Mesenchymal stem cell (in vitro differentiated cells and primary cell): ENCODE measurements at regions not wholly inside any gene's neighbourhood (a gene's known extent, or its start where the extent isn't known, plus 50 kb on each side); places are given as distances from the start of the nearest gene placed in this dataset.

Source experiments
- DNase-seq: peaks from one replicate; pipeline ENCODE4 v3.0.0-alpha.2; 2013
- H2AFZ ChIP-seq: one replicate; pipeline ENCODE4 v1.6.1; 2013; ENCODE audit warnings: low read depth, mild to moderate bottlenecking, control low read depth, inconsistent platforms, low read length, moderate library complexity
- H2AK5ac ChIP-seq: 2 replicates; pipeline ENCODE4 v1.6.1; 2013; ENCODE audit warnings: low read length, moderate library complexity, mild to moderate bottlenecking, inconsistent platforms; ENCODE audit not compliant: severe bottlenecking
- H2BK120ac ChIP-seq: one replicate; pipeline ENCODE4 v1.6.1; 2013; ENCODE audit warnings: low read depth, mild to moderate bottlenecking, inconsistent platforms, low read length, moderate library complexity
- H2BK12ac ChIP-seq, 2 experiments: one replicate each; pipeline ENCODE4 v1.6.1; 2013; ENCODE audit warnings: inconsistent platforms in 2 of 2, low read length in 2 of 2, mild to moderate bottlenecking in 2 of 2, moderate library complexity in 2 of 2, control low read depth in 1 of 2
- H2BK15ac ChIP-seq: one replicate; pipeline ENCODE4 v1.6.1; 2013; ENCODE audit warnings: mild to moderate bottlenecking, low read depth, inconsistent platforms; ENCODE audit not compliant: poor library complexity, severe bottlenecking
- H2BK5ac ChIP-seq: 2 replicates; pipeline ENCODE4 v1.6.1; 2013; ENCODE audit warnings: low read depth, mild to moderate bottlenecking, low read length, control low read depth, inconsistent platforms; ENCODE audit not compliant: poor library complexity, severe bottlenecking
- H3K14ac ChIP-seq, 2 experiments: one replicate each; pipeline ENCODE4 v1.6.1; 2013; ENCODE audit warnings: inconsistent platforms in 2 of 2, low read length in 2 of 2, control low read depth in 1 of 2, mild to moderate bottlenecking in 1 of 2, moderate library complexity in 1 of 2
- H3K18ac ChIP-seq, 2 experiments: one replicate each; pipeline ENCODE4 v1.6.1; 2013; ENCODE audit warnings: inconsistent platforms in 2 of 2, low read length in 2 of 2, control low read depth in 1 of 2, low read depth in 1 of 2, mild to moderate bottlenecking in 1 of 2
- H3K23ac ChIP-seq, 2 experiments: one replicate each; pipeline ENCODE4 v1.6.1; 2013; ENCODE audit warnings: inconsistent platforms in 2 of 2, low read length in 2 of 2, mild to moderate bottlenecking in 2 of 2, moderate library complexity in 2 of 2, control low read depth in 1 of 2
- H3K27ac ChIP-seq: 2 replicates; pipeline ENCODE4 v1.5.1; 2013; ENCODE audit warnings: mild to moderate bottlenecking, moderate library complexity, low read length, control low read depth, inconsistent platforms; ENCODE audit not compliant: poor library complexity, severe bottlenecking
- H3K27me3 ChIP-seq, 2 experiments: 2 replicates each; pipeline versions ENCODE4 v1.6.1 to v1.7.0; 2013; ENCODE audit warnings: low read length in 2 of 2, mild to moderate bottlenecking in 2 of 2, moderate library complexity in 2 of 2, control low read depth in 1 of 2, inconsistent platforms in 1 of 2; ENCODE audit not compliant: control insufficient read depth in 1 of 2, insufficient read depth in 1 of 2
- H3K36me3 ChIP-seq, 2 experiments: 2 replicates each; pipeline versions ENCODE4 v1.6.1 to v1.7.0; 2013; ENCODE audit warnings: low read length in 2 of 2, control low read depth in 1 of 2, inconsistent platforms in 1 of 2, low read depth in 1 of 2, mild to moderate bottlenecking in 1 of 2; ENCODE audit not compliant: insufficient read depth in 2 of 2, control insufficient read depth in 1 of 2
- H3K4ac ChIP-seq, 2 experiments: one replicate each; pipeline ENCODE4 v1.6.1; 2013; ENCODE audit warnings: inconsistent platforms in 2 of 2, low read length in 2 of 2, mild to moderate bottlenecking in 2 of 2, moderate library complexity in 2 of 2, control low read depth in 1 of 2, low read depth in 1 of 2
- H3K4me1 ChIP-seq: 2 replicates; pipeline ENCODE4 v1.6.1; 2013; ENCODE audit warnings: low read depth, low read length, control low read depth; ENCODE audit not compliant: control insufficient read depth, insufficient read depth
- H3K4me2 ChIP-seq: 2 replicates; pipeline ENCODE4 v1.6.1; 2013; ENCODE audit warnings: low read length, mild to moderate bottlenecking, inconsistent platforms; ENCODE audit not compliant: poor library complexity, severe bottlenecking
- H3K4me3 ChIP-seq, 2 experiments: 2 replicates each; pipeline versions ENCODE4 v1.5.1 to v1.7.0; 2013; ENCODE audit warnings: low read length in 2 of 2, mild to moderate bottlenecking in 2 of 2, control low read depth in 1 of 2, low read depth in 1 of 2; ENCODE audit not compliant: insufficient read depth in 1 of 2
- H3K79me1 ChIP-seq: replicated peaks from 2 replicates; pipeline ENCODE4 v1.6.1; 2013; ENCODE audit warnings: mild to moderate bottlenecking, control low read depth, low read length, inconsistent platforms; ENCODE audit not compliant: poor library complexity, severe bottlenecking
- H3K9ac ChIP-seq: 2 replicates; pipeline ENCODE4 v1.7.0; 2013; ENCODE audit warnings: mild to moderate bottlenecking, low read length, moderate library complexity
- H3K9me3 ChIP-seq: 2 replicates; pipeline ENCODE4 v1.7.0; 2013; ENCODE audit warnings: mild to moderate bottlenecking, low read length; ENCODE audit not compliant: control insufficient read depth
- H4K8ac ChIP-seq: one replicate; pipeline ENCODE4 v1.6.1; 2013; ENCODE audit warnings: inconsistent platforms, mild to moderate bottlenecking, low read length, moderate library complexity
- H4K91ac ChIP-seq: one replicate; pipeline ENCODE4 v1.6.1; 2013; ENCODE audit warnings: mild to moderate bottlenecking, low read length, inconsistent platforms
- WGBS: methylation state at CpG from one replicate; pipeline ENCODE4 v1.1.7; 2013; ENCODE audit warnings: mixed read lengths; 5-methylcytosine and 5-hydroxymethylcytosine counted together

GRCh38 chr13:47588676-47589075 is 412.4 kb downstream of the SUCLA2 start:
- Histone ChIP-seq H3K9me3 (no peaks in the 10 kb centered on the region), H2AK5ac (no peak overlapping the region), H3K4ac (no peak overlapping the region), H3K79me1 (no peaks in the 10 kb centered on the region), H3K27me3 (no peaks in the 10 kb centered on the region), H2BK12ac (no peak overlapping the region), H3K36me3 (no peaks in the 10 kb centered on the region), H3K14ac (no peak overlapping the region), H3K27ac (no peak overlapping the region), H3K4me2 (no peak overlapping the region), H3K9ac (no peak overlapping the region), H2BK5ac (no peak overlapping the region), H3K23ac (no peak overlapping the region), H4K8ac (no peak overlapping the region), H2BK15ac (no peak overlapping the region), H3K4me3 (no peak overlapping the region), H4K91ac (no peak overlapping the region), H3K4me1 (no peaks in the 10 kb centered on the region), H2BK120ac (no peak overlapping the region), H2AFZ (no peak overlapping the region), H3K18ac (no peak overlapping the region)
- no peak for DNase-seq

GRCh38 chr13:47572375-47572774 is 428.7 kb downstream of the SUCLA2 start:
- Histone ChIP-seq H4K91ac (no peak overlapping the region), H2BK5ac (no peak overlapping the region), H3K4me3 (no peak overlapping the region), H3K27ac (no peak overlapping the region), H3K14ac (no peak overlapping the region), H4K8ac (no peak overlapping the region), H3K18ac (no peak overlapping the region), H3K9ac (no peak overlapping the region), H3K4me2 (no peak overlapping the region), H3K4me1 (no peaks in the 10 kb centered on the region), H2AFZ (no peak overlapping the region), H3K23ac (no peak overlapping the region), H2BK12ac (no peak overlapping the region), H2BK15ac (no peak overlapping the region), H2BK120ac (no peak overlapping the region), H3K9me3 (peaks cover 34% of the 10 kb centered on the region), H3K79me1 (no peaks in the 10 kb centered on the region), H3K36me3 (no peaks in the 10 kb centered on the region), H2AK5ac (no peak overlapping the region), H3K27me3 (no peaks in the 10 kb centered on the region), H3K4ac (no peak overlapping the region)
- WGBS: 58% methylated on average over 2 of the region's 2 CpGs
- DNase-seq: no peak

- no peak overlapping the region for H2AK5ac ChIP-seq
- no peak overlapping the region for H3K23ac ChIP-seq
- DNase-seq: no peak
- H3K4me1 ChIP-seq: peaks cover 10% of the 10 kb centered on the region
- peak overlapping the region in 1 of 2 experiments; percentile 58 for H3K4ac ChIP-seq
- no peaks in the 10 kb centered on the region for H3K79me1 ChIP-seq
- H3K18ac ChIP-seq: peak overlapping the region in 1 of 2 experiments; percentile 9
- H4K8ac ChIP-seq: peak overlapping the region; percentile 35
- no peak overlapping the region for H3K27ac ChIP-seq
- no peak overlapping the region for H3K14ac ChIP-seq
- H3K9me3 ChIP-seq: peaks cover 9% of the 10 kb centered on the region
- WGBS: 28% methylated on average over 7 of the region's 7 CpGs
- peak overlapping the region; percentile 66 for H4K91ac ChIP-seq
- no peaks in the 10 kb centered on the region for H3K27me3 ChIP-seq
- no peak overlapping the region for H3K4me3 ChIP-seq
- H2BK120ac ChIP-seq: peak overlapping the region; percentile 34
- no peak overlapping the region for H2BK5ac ChIP-seq
- no peak overlapping the region for H3K4me2 ChIP-seq
- H2AFZ ChIP-seq: peak overlapping the region; percentile 10
- no peak overlapping the region for H2BK15ac ChIP-seq
- no peaks in the 10 kb centered on the region for H3K36me3 ChIP-seq
- no peak overlapping the region for H3K9ac ChIP-seq
- no peak overlapping the region for H2BK12ac ChIP-seq
Observed at GRCh38 chr13:47564041-47564440, 437.0 kb downstream of the SUCLA2 start.

- Histone ChIP-seq H3K4me1 (no peaks in the 10 kb centered on the region), H3K36me3 (no peaks in the 10 kb centered on the region), H3K9me3 (no peaks in the 10 kb centered on the region), H3K79me1 (no peaks in the 10 kb centered on the region), H4K8ac (no peak overlapping the region), H2BK12ac (no peak overlapping the region), H3K4me2 (no peak overlapping the region), H2AFZ (no peak overlapping the region), H3K4ac (no peak overlapping the region), H3K27me3 (no peaks in the 10 kb centered on the region), H3K14ac (no peak overlapping the region), H2BK120ac (no peak overlapping the region), H3K23ac (no peak overlapping the region), H3K9ac (no peak overlapping the region), H2BK15ac (no peak overlapping the region), H3K18ac (no peak overlapping the region), H4K91ac (no peak overlapping the region), H2BK5ac (no peak overlapping the region), H3K4me3 (no peak overlapping the region), H2AK5ac (no peak overlapping the region), H3K27ac (no peak overlapping the region)
- 98% methylated on average over 3 of the region's 3 CpGs for WGBS
- no peak for DNase-seq
Observed at GRCh38 chr13:47556703-47557102, 444.4 kb downstream of the SUCLA2 start.
